GM19455 (cell line): ENCODE measurements at regions not wholly inside any gene's neighbourhood (a gene's known extent, or its start where the extent isn't known, plus 50 kb on each side); places are given as distances from the start of the nearest gene placed in this dataset.
"Not testable (repeated sequence)": the region's sequence is repeated elsewhere in the genome, so short reads cannot be mapped to it uniquely, and the experiment has no call there.

Source experiments
- ATAC-seq: cut with Tn5 transposase; IDR thresholded peaks from one replicate; pipeline ENCODE4 v1.9.1; 2021; ENCODE audit not compliant: unreplicated experiment

DNA sequence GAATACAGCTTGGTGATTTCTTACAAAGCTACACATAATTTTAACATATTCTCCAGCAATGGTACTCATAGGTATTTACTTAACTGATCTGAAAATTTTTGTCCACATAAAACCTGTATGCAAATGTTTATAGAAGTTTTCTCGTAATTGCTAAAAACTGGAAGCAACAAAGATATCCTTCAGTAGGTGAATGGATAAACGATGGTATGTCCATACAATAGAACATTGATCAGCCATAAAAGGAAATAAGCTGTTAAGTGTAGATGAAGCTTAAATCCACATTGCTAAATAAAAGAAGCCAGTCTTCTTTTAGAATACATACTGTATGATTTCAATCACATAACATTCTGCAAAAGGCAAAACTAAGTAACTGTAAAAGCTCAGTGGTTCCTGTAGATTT is 224.8 kb upstream of the DPYD start:
- no peak for ATAC-seq

DNA sequence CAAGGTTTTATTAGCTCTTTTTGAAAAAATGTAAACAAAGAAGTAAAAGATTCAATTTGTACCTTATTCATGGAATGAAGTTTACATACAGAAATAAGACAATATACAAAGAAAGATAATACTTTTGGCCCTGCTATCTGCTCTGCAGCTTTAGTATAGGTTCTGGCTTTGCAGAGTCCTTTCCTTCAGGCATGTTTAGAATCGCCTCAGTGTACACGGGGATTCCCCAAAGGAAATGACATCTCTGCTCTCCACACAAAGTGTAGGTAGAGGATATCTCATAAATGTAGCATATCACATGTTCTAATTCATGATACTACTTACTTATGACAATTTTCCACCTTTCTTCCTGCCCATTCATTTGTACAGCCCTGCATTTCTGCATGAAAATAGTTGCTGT is 222.6 kb upstream of the DPYD start:
- ATAC-seq, result no peak

DNA sequence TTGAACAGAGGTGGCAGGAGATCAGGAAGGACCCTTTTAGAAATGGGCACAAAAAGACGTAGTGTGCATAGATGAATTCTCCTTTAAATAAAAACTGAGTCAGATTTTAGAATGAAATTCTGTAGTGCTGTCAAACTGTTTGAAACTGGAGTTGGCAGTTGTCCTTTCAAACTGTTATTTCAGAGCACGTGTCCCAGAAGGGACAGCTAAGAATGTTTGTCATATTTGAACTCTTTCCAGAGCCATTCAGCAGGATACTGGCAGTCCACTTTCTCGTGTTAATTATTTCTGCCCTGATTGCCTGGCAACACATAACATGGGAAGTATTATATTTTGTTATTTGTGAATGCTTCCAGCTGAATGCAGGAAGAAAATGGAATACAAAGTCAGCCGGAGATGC is 212.3 kb upstream of the DPYD start:
- ATAC-seq, result no peak

DNA sequence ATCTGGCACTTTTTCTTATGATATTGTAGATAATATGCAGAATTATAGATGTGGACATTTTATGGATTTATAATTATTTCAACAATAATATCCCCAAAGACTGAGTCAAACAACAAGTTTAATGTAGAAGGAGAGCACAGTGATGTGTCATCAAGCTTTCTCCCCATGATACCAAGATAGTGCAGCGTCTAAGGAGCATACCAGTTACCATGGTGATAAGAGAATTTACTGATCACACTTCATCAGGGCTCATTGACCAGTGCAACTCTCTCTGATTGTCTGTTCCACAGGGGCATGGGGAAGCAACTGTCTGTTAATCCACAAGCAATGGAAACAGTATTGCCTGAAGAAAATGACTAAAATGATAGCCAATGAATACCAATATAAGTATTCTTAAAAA is 209.6 kb upstream of the DPYD start:
- ATAC-seq, result no peak

DNA sequence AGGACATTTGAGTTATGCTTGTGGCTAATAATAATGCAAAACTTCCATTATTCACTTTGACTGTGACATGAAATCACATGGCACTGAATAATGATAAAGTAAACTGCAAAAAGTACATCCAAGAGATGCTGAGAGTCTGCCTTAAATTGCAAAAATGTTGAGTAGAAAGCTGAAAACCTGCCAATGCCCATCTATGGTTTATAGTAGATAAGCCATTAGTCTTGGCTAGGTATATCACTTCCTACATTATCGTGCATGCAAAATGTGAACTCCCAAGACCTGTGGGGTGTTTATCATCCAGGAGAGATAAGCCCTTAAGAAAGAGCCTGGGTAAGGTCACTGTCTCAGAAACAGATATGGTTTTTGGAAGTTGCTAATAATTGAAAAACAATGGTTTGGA is 208.7 kb upstream of the DPYD start:
- ATAC-seq, result no peak

DNA sequence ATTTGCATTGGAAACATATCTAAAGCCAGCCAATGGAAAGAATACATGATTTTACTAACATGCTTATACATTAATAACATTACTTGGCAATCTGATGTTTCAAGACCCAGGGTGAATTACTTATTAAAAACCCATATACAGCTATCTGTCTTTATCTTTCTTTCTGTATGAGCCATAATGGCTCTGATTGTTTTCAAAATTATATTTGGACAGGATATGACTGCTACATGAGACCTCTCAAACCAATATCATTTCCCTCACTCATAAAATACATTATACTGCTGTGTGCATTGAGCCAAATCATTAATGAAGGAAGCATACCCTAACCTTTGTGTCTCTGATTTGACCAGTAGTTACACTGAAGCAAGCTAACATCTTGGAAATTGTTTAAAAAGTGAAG is 205.9 kb upstream of the DPYD start:
- no peak for ATAC-seq

DNA sequence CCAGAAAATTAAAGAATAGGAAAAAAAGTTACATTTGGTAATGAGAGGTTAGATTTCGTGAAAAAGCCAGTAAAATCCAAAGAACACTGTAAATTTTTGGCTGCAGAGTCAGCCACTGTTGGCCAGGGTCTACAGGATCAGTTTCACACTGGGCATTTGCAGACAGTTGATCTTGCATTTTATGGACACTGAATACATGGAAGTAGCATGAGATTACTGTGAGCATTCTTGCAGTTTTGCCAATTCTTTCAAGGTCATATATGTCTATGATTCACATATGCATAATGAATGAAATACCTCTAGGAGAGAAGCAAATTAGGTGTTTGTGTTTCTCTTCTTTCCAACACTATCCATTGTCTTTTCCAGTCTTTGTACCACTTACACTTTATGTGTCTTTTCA is 200.8 kb upstream of the DPYD start:
- ATAC-seq, result no peak

DNA sequence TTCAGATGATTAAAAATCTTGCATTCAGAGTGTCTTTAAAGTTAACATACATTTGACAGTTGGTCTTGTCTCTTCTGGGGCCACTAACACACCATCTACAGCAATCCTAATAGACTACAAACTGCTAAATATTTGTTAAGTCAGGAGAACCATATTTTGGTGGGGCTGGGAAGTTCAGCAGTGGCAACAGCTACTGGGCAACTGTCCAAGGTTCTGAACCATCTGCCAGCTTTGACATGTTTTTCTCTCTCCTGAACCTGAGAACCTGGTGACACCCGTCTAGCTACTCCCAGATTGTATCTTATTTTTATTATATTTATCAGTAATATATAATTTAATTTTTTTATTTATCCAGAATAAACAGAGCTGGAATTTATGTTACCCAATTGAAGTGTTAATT is 199.0 kb upstream of the DPYD start:
- no peak for ATAC-seq

DNA sequence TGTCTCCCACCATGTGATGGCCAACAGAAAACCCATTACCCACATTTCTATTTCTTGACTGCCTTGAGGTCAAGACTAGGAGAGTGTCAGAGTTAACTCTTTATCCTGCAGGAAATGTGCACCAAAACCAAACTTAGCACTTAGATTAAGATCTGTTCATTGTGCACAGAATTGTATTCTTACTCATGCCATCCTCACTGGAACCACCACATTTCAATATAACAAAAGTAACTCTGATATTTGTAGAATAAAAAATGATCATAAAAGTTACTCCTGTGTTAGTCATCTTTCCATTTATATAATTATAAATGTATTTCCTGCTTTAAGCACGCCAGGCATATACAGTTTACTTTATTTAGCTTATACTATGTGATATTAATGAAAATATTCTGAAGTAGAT is 193.0 kb upstream of the DPYD start:
- ATAC-seq, result no peak

DNA sequence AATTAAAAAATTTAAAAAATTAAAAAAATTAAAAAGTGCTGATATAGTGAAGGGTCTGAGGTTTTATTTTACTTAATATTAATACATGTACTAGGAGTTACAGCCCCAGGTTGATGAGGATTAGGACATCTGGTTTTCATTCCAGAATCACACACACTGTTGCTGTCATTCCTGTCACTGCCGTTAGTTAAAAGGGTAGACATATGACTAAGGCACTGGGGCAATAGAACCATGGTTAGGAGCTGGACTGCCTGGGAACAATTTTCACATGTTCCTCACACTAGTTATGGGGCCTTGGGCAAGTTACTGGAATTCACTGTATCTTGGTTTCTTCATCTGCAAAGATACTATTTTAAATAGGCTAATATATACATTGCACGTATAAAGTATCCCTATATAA is 191.8 kb upstream of the DPYD start:
- ATAC-seq, result no peak

DNA sequence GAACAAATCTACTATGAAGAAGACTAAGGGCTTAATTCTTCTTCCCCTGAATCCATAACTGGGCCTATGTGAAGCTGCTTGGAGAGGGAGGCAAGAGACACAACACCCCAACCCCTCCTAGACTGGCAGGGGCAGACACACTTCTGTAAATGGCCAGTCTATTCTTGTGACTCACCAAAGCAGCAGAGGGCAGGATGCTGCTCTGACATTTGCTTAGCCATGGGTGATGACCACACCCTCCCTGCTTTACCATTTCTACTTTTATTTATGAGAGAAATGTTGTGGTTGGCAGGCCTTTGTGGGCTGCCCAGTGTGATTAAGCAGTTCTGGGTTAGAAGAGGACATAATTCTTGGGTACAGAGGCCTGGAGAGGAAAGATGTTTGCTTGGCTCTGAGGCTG is 189.8 kb upstream of the DPYD start:
- no peak for ATAC-seq

DNA sequence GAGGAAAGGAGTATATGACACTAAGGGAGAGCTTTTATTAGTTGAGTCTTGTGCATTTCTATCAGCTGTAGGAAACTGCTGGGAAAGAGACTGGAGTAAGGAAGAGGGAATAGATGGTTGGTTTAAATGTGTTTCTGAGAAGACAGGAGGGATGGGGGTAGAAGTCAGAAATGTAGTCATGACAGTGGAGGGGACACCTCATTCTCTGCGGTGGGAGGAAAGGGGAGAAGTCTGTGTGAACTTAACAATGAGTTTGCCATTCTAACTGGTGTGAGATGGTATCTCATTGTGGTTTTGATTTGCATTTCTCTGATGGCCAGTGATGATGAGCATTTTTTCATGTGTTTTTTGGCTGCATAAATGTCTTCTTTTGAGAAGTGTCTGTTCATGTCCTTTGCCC is 187.5 kb upstream of the DPYD start:
- not testable (repeated sequence) for ATAC-seq

DNA sequence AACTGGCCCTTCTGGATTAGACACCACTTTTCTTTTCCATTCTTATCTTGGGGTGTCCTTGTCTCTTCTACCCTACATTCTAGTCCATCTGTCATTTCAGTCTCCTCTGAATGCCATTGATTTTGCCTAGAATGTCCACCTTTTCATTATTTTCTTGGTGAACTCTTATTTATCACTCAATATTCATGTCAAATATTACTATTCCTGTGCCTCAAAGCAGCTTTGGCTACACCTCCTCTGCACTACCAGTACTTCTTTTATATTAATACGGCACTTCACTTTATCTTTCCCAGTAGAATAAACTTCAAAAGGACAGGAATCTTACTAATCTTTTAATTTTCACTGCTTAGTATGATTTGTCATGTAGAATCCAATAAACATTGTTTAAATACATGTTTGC is 186.4 kb upstream of the DPYD start:
- no peak for ATAC-seq

DNA sequence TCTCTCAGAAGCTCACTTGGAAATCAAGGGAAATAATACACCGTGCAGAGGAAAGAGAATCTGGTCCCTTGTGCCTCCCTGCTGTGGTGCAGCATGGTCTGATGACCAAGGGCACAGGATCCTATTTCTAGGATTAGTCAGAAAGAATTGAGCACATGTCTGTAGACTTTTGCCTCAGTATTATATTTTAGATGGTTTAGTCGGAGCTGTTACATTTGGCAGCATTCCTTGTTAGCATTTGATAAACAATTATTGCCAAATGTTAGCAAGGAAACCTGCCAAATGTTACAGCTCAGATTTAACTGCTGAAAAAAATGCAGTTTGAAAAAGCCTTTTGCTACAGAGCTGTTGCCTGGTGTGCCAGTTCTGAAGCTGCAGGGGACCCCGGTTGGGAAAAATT is 183.5 kb upstream of the DPYD start:
- no peak for ATAC-seq

DNA sequence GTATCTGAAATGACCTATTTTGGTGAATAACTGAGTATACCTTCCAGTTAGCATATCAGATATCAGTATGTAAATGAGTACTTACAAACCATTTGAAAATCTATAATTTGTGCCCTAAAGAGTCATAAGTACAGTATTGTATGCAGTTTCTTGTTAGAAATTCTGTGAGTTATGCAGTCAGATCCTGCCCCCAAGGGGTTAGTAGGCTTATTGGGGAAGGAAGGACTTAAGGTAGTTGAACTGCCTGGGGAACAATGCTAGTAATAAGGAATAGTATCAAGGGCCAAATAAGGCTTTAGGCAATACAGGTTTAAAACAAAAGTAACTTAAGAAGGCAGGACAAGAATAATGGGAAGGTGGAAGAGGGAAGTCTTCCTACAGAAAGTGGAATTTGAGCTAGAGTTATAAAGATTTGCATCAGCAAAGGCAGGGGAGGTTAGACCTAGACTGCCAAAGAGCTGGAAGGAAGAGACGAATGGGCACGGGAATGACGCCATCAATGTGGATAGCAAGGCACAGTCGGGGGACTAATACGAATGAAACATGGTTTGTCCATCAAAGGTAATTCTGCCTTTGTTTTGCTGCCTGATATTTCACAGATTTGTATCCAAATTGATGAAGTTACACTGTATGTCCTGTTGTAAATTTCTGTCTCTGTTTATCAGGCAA is 182.9 kb upstream of the DPYD start:
- no peak for ATAC-seq

DNA sequence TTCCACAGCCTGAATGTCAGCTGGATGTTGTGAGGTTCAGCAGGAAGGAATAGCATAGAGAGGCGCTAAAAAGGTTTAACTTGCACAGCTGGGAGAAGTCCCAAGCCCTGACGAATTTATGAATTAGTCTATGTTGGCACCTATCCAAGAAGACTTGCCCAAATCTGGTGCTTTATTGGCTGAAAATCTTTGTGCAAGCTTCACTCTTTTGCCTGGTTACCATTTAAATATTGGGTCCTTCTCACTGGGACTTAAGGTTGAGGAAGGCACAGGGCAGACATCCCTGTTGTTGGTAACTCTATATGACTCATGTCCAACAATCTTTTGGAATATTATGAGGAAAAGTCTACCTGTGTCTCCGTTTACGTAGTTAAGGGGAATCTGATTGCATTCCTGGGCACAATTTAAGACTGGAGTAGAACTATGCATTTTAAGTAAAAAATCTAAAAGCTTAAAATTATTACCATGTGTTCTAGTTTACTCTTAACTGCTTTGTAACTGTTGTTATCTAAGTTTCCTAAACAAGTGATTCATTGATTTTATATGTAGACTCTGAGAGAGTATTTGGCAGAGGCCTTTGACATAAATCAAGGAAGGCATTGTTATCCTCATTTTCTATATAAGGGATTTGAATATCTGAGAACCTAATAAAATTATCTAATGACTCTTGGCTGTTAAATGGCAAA is 181.7 kb upstream of the DPYD start:
- ATAC-seq, result no peak

DNA sequence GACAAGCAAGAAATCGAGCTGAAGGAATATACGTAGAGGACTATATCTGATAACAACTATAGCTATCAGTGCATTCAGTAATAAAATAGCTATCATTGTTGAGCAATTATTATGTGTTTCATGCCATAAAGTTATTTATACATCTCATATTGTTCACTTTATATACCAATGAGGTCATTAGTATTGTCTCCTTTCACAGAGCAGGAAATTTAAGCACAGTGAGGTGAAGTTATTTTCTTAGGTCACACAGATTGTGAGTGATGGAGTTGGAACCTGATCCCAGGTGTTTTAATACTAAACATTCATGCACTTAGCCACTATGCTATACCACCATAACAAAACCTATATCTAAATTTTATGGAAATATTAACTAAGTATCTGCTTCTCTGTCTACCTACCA is 180.5 kb upstream of the DPYD start:
- no peak for ATAC-seq

DNA sequence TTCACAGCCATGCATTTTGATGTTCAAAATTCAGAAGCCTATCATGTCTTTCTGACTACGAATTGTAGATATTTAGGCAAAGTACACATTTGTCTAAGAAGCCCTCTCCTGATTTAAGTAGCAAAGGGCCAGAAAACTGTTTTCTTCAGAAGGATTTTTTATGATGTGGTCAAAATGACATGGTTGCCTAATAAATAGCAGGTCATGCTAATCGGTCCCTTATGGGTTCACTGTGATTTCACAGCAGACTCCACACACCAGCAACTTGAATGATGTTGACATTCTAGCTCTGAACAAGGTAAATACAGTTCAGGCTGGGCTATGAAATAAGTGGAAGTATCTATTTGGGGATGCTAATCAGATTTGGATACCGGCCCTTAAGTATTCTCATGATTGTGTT is 178.7 kb upstream of the DPYD start:
- no peak for ATAC-seq

DNA sequence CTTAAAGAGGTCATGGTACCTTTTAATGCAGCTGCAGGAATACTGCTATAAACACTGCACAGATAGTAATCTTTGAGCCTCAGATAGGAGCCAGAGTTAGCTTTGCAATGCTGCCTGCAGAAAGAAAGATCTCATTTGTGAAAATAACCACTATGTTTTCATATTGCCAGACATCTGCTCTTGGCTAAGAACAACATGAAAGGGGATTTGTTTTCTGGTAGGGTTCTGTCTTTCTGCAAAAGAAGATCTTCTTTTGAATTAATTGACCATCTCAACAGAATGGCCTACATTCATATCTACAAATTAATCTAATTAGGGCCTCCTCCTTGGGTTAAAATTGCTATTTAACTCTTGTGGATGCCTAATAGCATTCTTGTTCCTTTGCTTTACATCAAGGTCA is 177.6 kb upstream of the DPYD start:
- ATAC-seq, result no peak

DNA sequence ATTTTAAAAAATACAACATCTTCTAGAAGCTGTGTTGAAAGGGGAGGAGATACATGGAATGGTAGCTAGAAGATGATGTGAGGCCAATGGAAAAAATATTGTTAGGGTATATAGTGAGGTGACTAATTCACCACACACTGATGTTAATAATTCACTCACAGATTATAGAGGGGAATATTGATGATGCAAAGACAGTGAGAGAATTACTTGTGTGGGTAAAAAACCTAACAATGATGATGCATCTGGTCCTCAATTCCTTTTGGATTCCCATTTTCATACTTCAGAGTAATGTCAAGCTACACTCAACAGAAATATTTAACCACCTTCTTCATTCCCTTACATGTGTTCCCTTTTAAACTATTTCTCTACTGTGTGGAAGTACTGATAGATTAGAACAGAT is 169.5 kb upstream of the DPYD start:
- no peak for ATAC-seq

DNA sequence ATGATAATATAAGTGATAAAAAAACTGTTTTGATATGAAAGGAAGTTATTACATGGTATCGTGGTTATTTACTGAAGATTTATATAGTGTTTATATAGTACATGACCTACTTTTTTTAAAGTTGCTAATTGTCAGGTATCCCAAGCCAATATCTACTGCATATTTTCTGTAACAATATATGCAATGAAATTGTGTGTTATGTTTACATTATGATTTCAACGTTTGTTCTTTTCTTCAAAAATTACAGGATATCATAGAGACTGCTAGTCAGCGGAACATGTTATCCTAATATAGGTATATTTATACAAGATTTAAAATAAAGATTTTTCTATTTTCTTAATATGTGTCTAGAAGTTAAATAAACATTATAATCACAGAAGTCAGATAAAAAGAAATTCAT is 167.5 kb upstream of the DPYD start:
- ATAC-seq, result no peak

DNA sequence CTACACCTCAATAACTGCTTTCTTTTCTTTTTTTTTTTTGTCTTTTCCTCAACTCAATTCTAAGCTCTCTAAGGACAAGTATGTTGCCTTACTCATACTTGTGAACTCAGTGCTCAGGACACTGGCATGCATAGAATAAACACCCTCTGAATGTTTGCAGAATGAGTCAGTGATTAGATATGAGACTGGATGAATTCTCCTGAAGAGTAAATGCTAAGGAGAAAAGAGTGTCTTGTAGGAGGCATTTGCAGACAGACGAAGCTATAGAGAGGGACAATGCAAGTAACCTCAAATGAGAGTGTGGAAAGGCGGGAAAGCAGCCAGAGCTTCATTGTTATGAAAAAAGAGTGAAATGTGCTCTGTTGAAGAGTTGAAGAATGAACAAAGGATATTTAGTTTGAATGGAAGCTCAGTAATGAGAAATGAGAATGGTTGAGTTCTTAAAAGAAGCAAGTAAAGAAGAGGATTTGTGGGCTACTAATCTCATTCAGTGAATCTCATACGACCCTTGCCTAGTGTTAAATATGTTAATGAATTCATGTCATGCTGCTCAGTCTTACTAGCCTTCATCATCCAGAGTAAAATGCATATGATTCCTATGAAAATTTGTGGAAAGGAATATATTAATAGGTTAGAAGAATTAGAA is 166.1 kb upstream of the DPYD start:
- no peak for ATAC-seq

DNA sequence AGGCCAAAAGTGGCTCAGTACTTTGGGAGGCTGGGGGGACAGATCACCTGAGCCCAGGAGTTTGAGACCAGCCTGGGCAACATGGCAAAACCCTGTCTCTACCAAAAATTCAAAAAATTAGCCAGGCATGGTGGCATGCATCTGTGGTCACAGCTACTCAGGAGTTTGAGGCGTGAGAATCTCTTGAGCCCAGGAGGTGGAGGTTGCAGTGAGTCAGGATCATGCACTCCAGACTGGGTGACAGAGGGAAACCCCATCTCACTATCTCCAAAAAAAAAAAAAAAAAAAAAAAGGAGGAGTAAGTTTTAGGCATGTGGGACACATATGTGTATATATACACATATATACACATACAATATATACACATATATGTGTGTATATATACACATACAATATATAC is 165.3 kb upstream of the DPYD start:
- ATAC-seq, result no peak
